HG02763 (cell line): ENCODE measurements at regions not wholly inside any gene's neighbourhood (a gene's known extent, or its start where the extent isn't known, plus 50 kb on each side); places are given as distances from the start of the nearest gene placed in this dataset.
"Not testable (repeated sequence)": the region's sequence is repeated elsewhere in the genome, so short reads cannot be mapped to it uniquely, and the experiment has no call there.

Experiments used
- ATAC-seq: cut with Tn5 transposase; IDR thresholded peaks from one replicate; pipeline ENCODE4 v1.9.1; 2021; ENCODE audit warnings: mild to moderate bottlenecking, moderate library complexity; ENCODE audit not compliant: unreplicated experiment

GRCh38 chr2:187775196-187775595, 221.0 kb upstream of the TFPI start:
- ATAC-seq: no peak

GRCh38 chr2:187775651-187776050, 221.4 kb upstream of the TFPI start:
- no peak for ATAC-seq

GRCh38 chr2:187782301-187782700, 228.1 kb upstream of the TFPI start:
- no peak for ATAC-seq

- no peak for ATAC-seq
Observed at GRCh38 chr2:187783446-187783845, 229.2 kb upstream of the TFPI start.

- ATAC-seq: not testable (repeated sequence)
Observed at GRCh38 chr2:187784138-187784537, 229.9 kb upstream of the TFPI start.

- ATAC-seq: no peak
Observed at GRCh38 chr2:187799601-187800000, 245.4 kb upstream of the TFPI start.

GRCh38 chr2:187803816-187804215, 249.6 kb upstream of the TFPI start:
- no peak for ATAC-seq

GRCh38 chr2:187815113-187815512, 260.9 kb upstream of the TFPI start:
- ATAC-seq: no peak

- no peak for ATAC-seq
Observed at GRCh38 chr2:187819624-187820023, 265.4 kb upstream of the TFPI start.

GRCh38 chr2:187825108-187825507, 270.9 kb upstream of the TFPI start:
- ATAC-seq: no peak

- ATAC-seq: no peak
Observed at GRCh38 chr2:187826023-187826422, 271.8 kb upstream of the TFPI start.

- ATAC-seq: no peak
Observed at GRCh38 chr2:187834787-187835186, 280.6 kb upstream of the TFPI start.

- ATAC-seq: no peak
Observed at GRCh38 chr2:187838690-187839089, 284.5 kb upstream of the TFPI start.

- ATAC-seq: no peak
Observed at GRCh38 chr2:187842315-187842714, 288.1 kb upstream of the TFPI start.

- peak; percentile 47 for ATAC-seq
Observed at GRCh38 chr2:187842978-187843847, 289.0 kb upstream of the TFPI start.

GRCh38 chr2:187847245-187848208, 293.3 kb upstream of the TFPI start:
- ATAC-seq: no peak

GRCh38 chr2:187851955-187852561, 297.8 kb upstream of the TFPI start:
- no peak for ATAC-seq

- ATAC-seq: no peak
Observed at GRCh38 chr2:187853381-187853791, 299.2 kb upstream of the TFPI start.

- ATAC-seq: no peak
Observed at GRCh38 chr2:187854801-187855200, 300.6 kb upstream of the TFPI start.

- ATAC-seq: no peak
Observed at GRCh38 chr2:187855689-187856088, 301.5 kb upstream of the TFPI start.

- no peak for ATAC-seq
Observed at GRCh38 chr2:187857826-187858225, 303.6 kb upstream of the TFPI start.
